GM18507 (cell line): ENCODE measurements at regions not wholly inside any gene's neighbourhood (a gene's known extent, or its start where the extent isn't known, plus 50 kb on each side); places are given as distances from the start of the nearest gene placed in this dataset.
"Not testable (repeated sequence)": the region's sequence is repeated elsewhere in the genome, so short reads cannot be mapped to it uniquely, and the experiment has no call there.

Experiments
- DNase-seq: peaks from one replicate; pipeline ENCODE4 v3.0.0; 2011; ENCODE audit warnings: low read depth; ENCODE audit not compliant: insufficient read length; ENCODE audit errors: extremely low spot score
- FAIRE-seq: peaks from 2 replicates; lab custom pipeline; 2011; peaks lifted over from hg19 to GRCh38; lab: Jason Lieb, UNC

GRCh38 chr3:13145826-13146642, 72.8 kb upstream of the IQSEC1 start:
- no peak for FAIRE-seq
- DNase-seq = no peak

DNA sequence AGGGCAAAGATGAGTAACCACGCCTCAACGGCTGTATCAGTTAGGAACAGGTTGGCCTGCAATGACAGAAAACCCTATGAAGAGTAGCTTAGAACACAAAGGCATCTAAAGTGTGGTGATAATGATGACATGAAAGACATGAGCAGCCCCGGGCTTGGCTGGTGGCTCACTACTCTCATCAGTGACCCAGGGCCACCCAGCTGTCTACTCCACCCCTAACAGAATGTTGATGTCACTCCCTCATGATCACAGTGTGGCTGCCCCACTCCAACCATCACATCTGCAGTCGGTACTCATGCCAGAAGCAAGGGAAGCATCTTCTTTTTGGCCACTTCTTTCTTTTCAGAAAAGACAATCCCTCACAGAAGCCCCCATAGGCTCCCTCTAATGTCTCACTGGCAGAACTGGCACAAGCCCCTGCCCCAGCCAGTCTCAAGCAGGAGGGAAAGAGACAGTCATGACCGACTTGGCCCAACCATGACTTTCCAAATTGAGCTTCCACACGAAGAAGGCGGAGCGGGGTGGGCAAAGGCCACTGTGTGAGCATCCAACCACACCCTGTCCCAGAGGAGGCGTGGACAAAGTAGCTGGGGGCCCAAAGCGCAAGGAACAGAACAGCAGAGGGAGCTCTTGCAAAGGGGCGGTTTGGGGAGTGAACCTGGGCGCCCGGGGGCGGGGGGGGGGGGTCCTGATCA, 72.0 kb upstream of the IQSEC1 start:
- DNase-seq = no peak
- no peak for FAIRE-seq

- FAIRE-seq = no peak
These were observed 71.2 kb upstream of the IQSEC1 start for GRCh38 chr3:13144163-13145023.

GRCh38 chr3:13143381-13144004, 70.3 kb upstream of the IQSEC1 start:
- no peak for FAIRE-seq
- no peak for DNase-seq

More at GRCh38 chr3:13144163-13145023, 71.2 kb upstream of the IQSEC1 start:
- no peak for DNase-seq

DNA sequence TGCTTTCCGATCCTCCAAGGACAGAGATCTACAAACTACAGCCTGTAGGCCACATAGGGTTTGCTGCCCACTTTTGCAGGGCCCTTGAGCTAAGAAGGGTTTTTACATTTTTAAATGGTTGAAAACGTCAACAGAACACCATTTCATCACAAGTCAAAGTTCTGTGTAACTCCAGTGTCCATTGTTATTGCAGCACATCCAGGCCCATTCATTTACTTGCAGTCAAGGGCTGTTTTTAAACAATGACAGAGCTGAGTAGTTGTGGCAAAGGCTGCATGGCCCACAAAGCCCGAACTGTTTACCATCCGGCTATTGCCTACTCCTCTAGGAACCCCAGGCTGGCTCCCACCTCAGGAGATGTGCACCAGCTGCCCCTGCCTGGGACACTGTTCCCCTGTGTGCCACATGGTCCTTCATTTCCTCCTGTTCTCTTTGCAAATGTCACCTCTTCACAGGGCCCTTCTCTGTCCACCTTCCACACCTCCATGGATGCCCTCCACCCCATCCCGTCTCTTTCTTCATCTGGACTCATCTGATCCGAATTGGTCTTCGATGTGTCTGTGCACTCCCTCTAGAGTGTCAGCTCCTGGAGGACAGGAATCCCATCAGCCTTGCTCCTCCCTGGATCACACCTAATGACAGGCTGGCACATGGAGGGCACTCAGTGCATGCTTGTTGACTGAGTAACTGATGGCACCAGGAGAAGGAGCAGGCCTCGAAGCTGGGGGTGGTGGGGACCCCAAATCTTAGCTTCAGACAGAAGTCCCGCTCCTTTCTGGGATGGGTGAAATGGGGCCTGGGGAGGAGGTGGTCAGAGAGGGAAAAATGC, 69.5 kb upstream of the IQSEC1 start:
- FAIRE-seq (no peak), DNase-seq (no peak)

- DNase-seq = no peak
- no peak for FAIRE-seq
These were observed 68.8 kb upstream of the IQSEC1 start for GRCh38 chr3:13141991-13142412.

DNA sequence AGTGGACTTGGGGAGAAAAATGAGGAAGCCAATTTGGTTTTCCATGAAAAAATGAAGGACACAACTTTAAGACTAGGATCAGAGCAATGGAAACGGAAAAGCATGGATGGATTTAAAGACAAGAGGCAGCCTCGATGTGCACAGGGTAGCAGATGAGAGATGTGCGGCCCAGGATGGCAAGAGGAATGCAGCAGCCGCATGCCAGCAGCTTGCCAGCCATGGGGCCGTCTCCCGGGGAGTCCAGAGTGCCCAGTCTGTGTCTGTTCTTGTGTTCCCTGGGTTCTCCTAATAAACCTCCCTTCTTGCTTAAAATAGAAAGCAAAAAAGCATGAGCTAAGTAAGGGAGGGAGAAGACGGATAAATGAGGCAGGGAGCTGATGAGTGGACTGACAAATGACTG, 68.0 kb upstream of the IQSEC1 start:
- DNase-seq (no peak), FAIRE-seq (no peak)

- no peak for FAIRE-seq
- no peak for DNase-seq
These were observed 67.4 kb upstream of the IQSEC1 start for GRCh38 chr3:13140596-13140995.

DNA sequence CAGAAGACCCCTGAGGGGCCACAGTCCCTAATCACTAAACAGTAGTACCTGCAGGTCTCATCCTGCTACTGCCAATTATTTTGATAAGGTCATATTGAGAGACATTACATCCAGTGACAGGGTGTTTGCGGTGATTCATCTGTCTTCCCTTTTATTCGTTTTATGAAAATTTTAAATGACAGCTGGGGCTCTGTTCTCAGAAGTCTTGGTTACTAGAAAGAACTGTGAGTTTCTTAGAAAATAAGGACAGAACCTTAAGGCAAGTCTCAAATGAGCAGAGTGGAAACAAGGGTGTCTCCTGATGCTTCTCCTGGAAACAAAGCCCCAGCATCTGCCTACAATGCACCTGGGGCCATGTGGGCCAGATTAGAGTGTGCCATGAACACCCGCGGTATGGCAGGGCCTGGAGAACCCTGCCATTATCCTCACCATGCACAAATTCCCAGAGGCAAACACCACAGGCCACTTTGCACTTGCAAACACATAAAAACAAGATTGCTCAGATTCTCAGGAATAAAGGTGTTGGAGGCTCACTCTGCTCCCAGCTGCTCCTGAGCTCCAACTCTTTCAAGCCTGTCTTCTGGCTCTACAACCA, 66.3 kb upstream of the IQSEC1 start:
- no peak for DNase-seq
- FAIRE-seq = no peak

DNA sequence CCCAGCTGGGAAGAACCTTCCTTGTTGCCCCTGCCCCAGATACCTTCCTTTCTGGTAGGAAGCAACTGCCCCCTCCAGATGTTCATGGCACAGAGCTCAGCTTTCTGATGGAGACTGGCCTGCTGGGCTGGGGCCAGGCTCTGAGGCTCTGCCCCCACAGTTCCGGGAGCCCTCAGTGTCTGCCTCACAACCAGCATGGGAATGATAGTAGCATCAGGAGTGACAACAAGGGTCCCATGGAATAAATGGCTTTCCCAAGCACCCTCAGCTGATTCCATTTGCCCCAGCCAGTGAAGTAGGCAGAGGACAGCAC, 65.6 kb upstream of the IQSEC1 start:
- no peak for FAIRE-seq

DNA sequence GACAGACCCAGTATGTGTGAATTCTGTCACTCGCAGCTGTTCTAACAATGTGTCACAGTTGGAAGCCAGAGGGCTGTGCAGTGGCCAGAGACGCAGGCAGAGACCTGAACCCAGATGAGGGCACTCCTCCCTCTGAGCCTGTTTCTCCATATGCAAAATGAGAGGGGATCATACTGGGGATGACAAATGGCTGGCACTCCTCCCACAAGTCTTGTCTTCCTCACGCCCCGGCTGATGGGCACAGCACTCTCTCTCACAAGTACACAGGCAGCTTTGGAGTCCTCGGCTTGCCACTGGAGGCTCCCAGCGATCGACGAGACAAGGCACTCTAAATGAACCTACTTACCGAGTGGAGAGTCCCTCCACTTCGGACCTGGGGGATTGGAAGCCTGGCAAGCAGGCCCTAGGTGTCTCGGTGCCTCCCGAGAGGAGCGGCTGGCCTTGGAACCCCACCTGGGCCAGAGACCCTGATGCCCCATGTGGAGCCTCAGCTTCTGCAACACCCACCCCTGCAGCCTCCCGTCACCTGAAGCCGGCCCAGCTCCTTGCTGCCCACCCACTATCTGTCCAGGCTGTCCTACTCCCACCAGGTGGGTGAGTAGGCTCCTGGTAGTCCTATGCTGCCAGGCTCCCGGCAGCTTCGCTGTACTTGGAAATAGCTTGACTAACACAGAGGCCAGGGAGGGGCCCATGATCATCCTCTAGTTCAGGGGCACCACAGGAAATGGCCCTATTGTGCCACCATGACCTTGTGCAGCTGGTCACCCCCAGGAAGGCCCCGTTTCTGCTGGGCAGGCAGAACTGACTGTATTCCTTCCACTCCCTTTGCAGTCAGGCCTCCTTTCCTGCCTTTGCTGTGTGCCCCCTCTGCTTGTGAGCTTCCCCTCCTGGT, 65.0 kb upstream of the IQSEC1 start:
- FAIRE-seq (no peak), DNase-seq (no peak)

More for the DNA sequence above, 65.6 kb upstream of the IQSEC1 start:
- DNase-seq = no peak

GRCh38 chr3:13136848-13137247, 63.6 kb upstream of the IQSEC1 start:
- FAIRE-seq = not testable (repeated sequence)

GRCh38 chr3:13136426-13136825, 63.2 kb upstream of the IQSEC1 start:
- DNase-seq (no peak), FAIRE-seq (no peak)

More at GRCh38 chr3:13136848-13137247, 63.6 kb upstream of the IQSEC1 start:
- not testable (repeated sequence) for DNase-seq

- DNase-seq (no peak), FAIRE-seq (no peak)
These were observed 62.6 kb upstream of the IQSEC1 start for GRCh38 chr3:13135811-13136321.

DNA sequence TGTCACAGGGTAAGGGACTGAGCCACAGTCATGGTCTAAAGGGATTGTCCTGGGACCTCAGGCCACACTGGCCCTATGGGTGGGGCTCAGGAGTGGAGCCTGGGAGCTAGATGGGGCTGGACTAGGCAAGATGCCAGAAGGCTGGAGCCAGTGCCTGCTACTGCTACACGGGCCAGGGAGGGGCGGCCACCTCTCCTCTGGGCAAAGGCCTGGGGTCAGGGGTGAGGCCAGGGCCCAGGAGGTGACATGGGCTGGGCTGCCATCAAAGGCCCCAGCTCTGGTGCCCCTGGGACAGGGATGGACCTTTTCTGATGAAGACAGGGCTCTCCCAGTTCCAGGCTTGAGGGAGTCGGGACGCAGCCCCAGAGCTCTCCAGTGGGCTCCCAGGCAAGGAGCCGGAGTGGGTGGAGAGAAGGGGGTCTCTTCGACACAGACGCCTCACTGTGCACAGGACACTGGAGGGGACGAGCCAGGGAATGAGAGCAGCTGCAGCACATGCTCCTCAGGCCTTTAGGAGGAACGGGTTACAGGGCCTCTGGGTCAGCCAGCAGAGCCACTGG, 62.1 kb upstream of the IQSEC1 start:
- FAIRE-seq = no peak
- DNase-seq = no peak

- FAIRE-seq = no peak
- no peak for DNase-seq
These were observed 61.6 kb upstream of the IQSEC1 start for GRCh38 chr3:13134879-13135206.

- DNase-seq (no peak), FAIRE-seq (no peak)
These were observed 61.1 kb upstream of the IQSEC1 start for GRCh38 chr3:13134166-13134878.
